GM21367 (cell line): ENCODE measurements at regions not wholly inside any gene's neighbourhood (a gene's known extent, or its start where the extent isn't known, plus 50 kb on each side); places are given as distances from the start of the nearest gene placed in this dataset.
"Not testable (repeated sequence)": the region's sequence is repeated elsewhere in the genome, so short reads cannot be mapped to it uniquely, and the experiment has no call there.

ENCODE experiments used
- ATAC-seq: cut with Tn5 transposase; IDR thresholded peaks from one replicate; pipeline ENCODE4 v1.9.1; 2021; ENCODE audit not compliant: unreplicated experiment

DNA sequence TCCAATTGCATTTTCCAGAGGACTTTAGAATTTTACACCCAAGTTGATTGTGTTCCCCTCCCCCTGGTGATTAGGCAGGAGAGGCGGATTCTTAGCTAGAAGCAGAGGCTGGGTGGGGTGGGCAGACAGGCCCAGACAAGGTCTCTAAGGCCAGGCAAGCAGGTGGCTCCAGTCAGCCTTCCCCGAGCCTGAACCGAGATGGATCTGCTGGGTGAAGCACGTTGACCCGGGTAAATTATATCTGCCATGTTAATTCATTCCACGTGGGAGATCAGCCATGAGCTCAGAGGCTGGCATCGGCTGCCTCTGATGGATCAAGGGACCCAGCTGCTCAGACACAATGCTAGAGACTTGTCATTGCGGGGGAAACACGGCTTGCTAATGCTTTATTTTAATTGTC is 159.5 kb upstream of the MAFB start:
- ATAC-seq: no peak

DNA sequence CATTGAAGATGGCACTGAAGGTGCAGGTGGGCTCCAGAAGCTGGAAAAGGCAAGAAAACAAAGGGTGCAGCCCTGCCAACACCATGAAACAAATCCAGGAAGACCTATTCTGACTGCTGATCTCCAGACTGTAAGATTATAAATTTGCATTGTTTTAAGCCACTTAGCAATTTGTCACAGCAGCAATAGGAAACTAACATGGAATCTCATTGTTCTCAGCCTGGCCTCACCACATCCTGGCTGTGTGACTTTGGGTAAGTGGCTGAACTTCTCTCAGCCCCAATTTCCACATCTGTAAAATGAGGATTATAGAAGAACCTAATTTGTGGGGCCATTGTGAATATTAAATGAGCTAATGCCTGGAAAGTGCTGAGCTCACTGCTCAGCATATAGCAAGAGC is 160.4 kb upstream of the MAFB start:
- ATAC-seq: no peak

DNA sequence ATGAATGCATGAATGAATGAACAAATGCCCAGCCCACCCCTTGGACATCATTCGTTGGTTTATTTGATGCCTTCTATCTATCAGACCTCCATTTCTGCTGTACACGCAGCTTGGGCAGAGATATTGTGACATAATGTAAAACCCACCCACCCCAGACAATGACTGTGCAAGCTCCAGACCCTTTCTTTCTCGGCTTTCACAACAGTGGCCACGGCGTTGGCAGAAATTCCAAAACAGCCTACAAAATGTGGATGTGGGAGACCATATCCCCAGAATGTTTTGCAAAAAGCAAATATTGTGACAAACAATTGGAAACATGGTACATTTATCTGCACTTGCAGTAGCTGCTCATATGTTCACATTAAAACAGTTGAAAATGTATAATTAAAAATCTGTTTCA is 162.0 kb upstream of the MAFB start:
- ATAC-seq: no peak

DNA sequence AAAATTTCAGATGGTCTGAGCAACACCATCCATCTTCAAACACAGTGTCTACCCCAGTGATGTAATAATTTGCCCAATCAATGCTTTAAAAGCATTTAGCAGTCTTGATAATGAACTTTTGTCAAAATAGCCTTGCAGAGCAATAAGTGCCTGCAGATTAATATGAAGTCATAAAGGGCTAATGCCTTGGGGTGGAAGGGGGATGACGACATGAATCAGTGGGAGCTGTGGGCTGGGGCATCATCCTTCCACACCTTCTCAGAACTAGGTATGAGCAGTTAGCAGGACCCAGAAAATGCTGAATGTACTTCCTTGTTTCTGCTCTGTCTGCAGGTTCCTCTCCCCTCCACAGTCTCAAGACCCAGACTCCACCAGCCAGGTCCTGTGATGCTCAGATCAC is 166.2 kb upstream of the MAFB start:
- ATAC-seq: no peak

DNA sequence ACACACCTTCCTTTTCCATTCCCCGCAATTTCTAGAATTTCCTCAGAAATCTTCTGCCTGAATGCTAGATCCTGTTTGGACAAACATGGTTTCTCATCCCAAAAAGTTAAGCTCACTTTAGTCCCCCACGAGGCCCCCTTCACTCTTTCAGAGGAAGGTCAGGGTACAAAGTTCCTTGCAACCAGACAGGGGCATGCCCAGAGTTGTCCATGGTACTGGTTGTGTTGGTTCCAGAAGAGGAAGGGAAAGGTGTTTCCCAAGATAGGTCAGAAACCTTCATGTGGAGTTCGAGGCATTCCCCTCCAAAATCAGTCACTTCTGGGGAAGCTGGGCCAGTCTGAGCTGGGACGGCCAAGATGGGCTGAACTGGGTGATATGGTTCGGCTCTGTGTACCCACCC is 167.6 kb upstream of the MAFB start:
- no peak for ATAC-seq

DNA sequence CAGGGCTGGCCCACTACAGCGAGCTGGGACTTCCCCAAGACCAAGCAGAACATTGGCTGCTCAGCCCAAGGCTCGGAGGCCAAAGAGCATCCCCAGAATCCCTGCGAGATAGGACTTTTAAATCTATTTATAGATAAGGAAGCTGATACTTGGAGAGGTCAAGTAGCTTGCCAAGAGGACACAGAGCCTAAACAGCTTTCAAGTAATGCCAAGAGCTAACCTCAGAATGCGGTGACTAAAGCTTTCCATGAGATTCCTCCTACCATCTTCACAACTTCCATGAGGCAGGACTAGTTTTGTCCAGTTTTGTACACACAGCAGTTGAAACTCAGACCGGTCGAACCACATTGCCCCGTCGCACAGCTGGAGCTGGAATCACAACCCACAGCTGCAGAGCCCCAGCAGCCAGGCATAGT is 168.1 kb upstream of the TOP1 start:
- no peak for ATAC-seq

DNA sequence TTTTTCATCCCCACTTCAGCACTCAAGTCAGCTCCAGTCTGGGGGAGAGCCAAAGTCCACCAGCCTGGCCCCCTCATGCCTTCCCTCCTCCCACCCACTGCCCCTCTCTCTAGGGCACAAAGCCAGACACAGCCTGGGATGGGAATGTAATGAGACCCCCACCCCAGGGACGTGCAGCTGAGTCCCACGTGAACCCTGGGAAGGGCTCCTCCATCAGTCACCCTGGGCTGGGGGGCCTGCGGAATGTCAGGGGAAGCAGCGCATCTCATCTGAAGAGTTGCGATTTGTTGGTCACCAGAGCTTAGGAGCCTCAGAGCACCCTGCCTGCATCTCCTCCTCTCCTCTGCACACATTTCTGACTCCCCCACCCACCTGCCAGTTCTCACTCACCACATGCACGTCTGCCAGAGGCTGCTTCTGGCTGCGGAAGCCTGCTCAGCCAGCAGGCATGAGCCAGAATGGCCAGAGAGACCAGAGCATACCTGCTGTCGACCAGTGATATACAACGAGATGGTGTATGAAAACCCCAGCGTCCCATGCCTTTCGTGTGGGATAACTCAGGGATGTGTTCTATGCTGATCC is 167.1 kb upstream of the TOP1 start:
- ATAC-seq: no peak

DNA sequence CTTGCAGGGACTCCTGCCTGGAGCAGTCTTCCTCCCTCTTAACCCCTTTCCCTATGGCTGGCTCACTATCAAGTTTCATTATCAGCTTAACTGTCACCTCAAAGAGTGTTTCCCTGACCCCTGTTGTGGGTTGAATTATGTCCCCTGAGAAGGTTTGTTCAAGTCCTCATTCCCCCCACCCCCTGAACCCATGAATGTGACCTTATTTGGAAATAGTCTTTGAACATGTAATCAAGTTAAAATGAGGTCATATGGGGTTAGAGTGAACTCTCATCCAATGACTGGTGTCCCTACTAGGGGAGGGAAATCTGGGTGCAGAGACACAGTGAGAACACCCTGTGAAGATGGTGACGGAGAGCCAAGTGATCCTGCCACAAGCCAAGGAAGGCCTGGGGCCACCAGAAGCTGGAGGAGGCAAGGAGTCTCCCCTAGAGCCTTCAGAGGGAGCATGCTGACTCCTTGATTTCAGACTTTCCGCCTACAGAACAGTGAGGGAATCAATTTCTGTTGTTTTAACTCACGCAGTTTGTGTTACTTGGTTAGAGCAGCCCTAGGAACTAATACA is 165.2 kb upstream of the TOP1 start:
- ATAC-seq: no peak

DNA sequence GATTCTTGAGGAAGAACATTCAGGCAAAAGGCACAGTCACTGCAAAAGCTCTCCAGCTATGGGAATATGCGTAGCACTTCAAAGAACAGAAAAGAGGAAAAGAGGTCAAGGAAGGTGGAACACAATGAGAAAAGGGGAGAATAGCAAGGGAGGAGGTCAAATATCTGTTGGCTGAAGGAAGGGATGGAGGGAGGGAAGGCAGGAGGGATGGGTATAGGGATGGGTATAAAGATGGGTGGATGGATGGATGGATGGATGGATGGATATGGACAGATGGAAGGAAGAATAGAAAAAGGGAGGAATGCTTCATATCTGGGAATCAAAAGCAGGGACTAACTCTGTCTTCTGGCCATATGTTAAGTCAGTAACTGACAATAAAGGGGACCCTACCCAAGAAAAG is 164.2 kb upstream of the TOP1 start:
- no peak for ATAC-seq

DNA sequence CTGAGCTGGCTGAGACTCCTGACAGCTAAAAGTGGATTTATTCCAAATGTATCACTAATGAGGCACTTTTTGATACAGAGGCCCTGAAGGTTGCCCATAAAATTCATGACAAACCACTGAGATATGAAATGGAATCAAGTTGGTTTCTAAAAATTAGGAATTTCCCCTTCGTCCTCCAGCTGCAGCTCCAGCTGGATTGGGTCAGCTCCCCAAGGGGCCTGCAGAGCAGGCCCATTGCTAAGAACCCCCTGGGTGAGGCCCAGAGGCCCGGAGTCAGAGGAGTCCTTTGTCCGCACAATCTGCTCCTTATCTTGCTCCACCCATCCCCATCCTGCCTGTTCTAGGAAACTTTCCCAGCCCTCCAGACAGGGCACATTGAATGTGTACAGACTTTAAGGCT is 163.5 kb upstream of the TOP1 start:
- ATAC-seq: no peak

DNA sequence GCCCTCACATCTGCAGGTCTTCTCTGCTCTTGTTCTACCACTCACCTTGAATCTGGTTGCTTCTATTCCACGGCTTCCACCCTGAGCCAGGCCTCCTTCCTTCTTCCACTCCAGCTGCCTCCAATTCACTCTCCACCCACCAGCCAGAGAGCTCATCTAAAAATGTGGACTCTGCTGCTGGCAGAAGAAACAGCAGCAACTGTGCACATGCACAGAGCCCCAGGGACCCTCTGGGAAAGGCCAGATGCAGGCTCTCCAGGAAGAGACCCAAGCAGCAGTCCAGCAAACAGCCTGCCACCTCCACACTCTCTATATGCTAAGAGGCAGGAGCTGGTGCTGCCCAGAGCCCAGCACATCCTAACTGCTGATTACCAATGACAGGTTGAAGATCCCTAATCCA is 162.6 kb upstream of the TOP1 start:
- ATAC-seq: no peak

DNA sequence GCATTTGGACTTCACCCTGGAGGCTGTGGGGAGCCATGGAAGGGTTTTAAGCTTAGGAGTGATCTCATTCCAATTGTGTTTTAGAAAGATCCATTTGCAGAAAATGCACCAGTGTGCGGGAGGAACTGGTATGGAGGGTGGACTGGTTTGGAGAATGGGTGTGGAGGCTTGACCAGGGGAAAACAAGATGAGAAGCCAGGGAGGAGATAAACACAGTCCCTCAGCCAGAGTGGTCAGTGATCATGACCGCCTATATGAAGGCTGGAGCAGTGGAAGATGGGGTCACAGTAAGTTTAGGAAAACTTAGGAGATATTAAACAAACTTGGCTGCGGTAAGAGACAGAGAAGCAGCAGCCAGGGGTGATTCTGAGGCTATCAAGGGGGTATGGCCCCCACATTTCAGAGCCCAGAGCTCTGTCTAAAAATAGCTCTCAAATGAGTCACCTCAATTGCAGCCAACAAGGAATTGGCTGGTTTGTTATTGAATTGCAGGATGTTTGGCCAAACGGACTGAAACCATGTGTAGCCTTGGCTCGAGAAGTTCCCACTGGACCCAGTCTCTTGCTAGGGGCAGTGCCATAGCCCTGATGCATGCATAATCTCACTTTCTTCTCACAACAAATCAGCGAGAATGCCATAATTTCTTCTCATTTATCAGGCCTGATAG is 159.9 kb upstream of the TOP1 start:
- no peak for ATAC-seq

DNA sequence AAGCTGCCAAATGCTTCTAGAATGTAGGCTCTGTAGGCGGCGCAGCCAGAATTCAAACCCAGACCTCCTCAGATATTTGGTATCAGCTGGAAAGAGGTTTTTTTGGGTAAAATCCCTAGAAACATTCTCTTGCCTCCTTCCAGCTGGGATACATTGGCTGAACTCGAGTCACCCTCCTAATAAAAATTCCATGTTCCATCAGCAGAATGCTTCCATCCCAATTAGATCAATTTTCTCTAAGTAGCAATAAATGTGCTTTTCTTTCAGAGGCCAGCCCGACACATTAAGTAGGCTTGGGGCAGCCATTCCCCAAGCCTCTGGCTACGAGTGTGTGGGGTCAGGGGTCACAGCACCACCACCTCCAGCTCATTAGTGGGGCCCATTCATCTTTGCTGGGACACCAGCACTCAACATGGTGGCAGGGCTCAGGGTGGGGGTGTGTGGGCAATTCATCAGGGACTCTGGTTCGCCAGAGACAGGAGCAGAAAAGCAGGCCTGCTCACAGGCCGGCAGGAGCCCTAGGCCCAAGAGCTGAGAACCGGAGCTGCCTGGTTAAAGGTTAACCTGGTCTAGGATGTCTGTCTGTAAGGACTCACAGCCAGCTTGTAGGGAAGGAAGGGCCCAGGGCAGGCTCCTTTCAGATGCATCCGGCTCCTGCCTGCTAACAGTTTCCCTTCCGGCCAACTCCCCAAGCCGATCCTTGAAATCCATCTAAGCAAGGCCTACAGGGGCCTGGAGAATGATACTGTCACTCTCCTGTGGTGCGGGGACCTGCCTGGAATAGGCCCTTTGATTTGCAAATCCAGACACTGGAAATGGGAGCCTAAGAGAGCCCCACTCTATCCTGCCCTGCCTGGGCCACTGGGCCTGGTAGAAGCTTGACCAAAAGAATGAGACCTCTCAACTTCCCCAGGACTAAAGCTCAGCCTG is 159.1 kb upstream of the TOP1 start:
- no peak for ATAC-seq

DNA sequence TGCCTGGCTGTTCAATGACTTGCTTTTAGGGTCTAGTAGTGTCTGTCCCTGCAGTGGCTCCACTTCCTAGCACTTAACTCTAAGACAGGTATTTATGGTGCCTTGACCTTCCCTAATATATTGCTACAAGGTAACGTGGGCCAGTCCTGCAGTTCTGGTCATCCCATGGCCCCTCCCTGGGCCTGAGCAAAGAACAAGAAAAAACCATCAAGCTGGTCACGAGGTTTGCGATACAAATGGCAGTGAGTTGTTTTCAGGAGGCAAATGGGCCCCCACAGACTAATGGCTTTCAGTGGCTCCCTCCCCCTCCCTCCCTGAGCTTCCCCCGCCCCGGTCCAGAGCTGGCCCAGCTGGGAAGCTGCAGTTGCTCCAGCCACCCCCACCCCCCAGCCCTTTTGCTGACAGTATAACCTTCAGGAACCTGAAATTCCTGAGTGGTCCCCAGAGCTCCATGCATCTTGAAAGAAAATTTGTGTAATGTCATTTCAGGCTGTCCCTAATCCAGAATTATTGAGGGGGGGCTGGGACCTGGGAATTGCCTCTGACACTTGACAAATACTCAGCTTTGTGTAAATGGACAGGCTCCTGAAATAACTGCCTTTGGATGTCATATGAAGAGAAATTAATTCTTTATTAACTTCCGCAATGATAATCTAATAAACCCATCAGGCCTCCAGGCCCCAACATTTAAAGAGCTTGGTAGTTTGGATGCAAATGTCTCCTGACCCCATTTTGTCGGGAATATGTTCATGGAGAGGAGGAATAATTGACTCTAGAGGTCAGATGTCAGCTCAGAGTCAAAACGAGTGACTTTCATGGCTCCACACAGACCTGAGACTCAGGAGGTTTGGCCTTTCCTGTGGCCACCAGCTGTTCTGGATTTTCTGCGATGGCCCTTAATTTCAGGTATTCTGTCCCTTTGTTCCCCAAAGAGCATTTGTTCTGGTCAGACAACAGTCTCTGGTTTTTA is 153.2 kb upstream of the TOP1 start:
- ATAC-seq: no peak

DNA sequence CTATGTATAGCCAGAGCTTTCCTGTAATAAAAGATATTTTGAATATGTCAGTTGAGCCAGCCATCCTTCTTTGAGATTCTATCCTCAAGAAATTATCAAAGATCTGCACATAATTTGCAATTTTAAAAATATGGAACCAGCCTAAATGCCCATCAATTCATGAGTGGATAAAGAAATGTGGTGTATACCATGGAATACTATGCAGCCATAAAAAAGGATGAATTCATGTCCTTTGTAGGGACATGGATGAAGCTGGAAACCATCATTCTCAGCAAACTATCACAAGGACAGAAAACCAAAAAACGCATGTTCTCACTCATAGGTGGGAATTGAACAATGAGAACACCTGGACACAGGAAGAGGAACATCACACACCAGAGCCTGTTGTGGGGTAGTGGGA is 150.5 kb upstream of the TOP1 start:
- not testable (repeated sequence) for ATAC-seq

DNA sequence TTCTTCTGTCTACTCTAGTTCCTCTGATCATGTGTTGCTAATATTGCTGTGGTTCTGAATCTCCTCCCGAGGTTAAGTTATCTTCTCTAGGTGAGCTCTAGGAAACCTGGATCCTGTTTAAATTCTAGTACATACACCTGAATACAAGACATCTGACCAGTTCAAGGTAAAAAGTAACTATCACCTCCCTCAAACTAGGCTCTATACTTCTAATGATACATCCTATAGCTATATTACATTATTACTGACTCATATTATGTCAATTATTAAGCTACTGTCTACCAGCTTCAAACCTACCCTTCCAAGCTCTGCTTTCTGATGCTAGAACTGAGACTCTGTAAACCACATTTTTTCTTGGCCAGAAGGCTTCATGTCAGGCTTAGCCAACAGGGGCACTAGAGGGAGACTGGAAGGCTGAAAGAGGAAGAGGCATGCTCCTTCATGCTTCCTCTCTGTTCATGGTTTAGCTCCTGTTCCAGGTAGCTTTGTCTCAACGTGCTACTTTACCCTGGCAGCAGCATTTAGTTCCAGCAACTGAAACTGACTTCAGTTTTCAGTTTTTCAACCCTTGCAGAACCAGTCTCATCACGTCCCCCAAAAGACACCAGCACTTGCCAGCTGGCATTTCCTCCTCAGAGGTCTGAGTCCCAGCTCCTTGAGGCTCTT is 148.4 kb upstream of the TOP1 start:
- no peak for ATAC-seq

DNA sequence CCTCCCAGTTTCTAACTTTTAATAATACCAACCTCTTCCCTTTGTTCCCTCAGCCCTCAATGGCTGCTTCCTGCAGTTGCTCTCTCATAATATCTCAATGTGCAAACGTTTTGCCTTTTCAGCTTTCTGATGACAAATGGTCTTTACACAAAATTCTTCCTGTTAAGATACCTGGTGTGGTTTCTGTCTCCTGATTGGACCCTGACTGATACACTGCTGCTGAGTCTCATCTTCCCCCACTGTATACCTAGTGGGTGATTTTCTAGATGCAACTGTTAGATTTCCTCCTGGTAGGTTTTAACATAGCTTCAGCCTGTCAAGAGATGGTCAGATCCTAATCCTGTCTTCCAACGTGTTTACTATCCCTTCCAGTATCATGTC is 147.9 kb upstream of the TOP1 start:
- ATAC-seq: no peak

DNA sequence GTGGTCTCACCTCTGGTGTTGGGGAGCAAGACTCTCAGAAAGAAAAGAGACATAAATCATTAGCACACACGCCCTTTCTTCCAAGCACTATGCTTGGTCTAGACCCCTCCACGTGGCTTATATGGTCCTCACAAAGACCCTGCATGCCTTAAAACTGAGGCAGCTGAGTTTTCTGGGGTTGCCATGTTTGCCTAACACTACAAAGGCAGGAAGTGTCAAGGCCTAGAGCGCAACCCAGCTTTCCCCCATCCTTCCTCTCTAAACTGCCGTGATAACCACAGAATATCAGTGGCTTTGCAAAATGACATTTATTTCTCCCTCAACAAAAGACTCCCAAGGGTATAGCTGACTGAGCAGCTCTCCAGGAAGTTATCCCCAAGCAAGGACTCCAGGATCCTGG is 146.5 kb upstream of the TOP1 start:
- ATAC-seq: no peak

DNA sequence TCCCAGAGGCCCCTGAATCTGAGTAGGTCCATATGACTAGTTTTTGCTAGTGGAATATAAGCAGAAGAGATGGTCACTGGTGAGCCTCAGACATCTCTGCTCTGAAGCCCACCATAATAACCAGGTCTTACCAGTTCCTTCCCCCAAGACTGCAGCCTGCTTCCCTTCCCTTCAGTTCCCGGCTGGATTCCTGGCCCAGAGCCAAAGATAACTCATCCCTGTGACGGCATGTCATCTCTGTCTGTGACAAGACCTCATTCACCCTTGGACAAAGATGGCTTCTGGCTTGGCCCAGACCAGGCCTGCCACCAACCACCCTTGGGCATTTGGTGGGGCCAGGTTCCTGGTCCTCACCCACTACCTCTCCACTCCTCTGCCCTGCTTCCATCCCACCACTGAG is 145.5 kb upstream of the TOP1 start:
- no peak for ATAC-seq

DNA sequence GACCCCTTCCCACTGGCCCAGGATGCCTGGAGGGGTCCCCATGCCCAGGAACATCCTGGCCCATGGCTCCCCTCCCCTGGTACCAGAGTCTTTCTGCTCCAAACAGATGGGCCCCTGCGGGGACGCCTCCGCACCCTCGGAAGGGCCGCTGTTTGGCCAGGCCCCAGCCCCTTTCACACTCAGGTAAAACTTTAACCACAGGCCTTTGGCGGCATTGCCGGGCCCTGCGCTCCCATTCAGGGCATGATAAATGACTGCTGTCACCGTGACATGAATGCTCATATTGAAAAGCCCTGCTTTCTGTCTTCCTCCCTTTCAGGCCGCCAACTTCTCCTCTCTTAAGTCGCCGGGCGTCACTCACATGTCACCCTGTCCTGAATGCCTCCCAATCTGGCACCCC is 141.5 kb upstream of the TOP1 start:
- no peak for ATAC-seq
